NCI-H1694 (cell line): ENCODE measurements at regions not wholly inside any gene's neighbourhood (a gene's known extent, or its start where the extent isn't known, plus 50 kb on each side); places are given as distances from the start of the nearest gene placed in this dataset.
"Not testable (repeated sequence)": the region's sequence is repeated elsewhere in the genome, so short reads cannot be mapped to it uniquely, and the experiment has no call there.

Experiments used
- DNase-seq: peaks from one replicate; lab custom pipeline; 2025; lab: John Stamatoyannopoulos, UW

DNA sequence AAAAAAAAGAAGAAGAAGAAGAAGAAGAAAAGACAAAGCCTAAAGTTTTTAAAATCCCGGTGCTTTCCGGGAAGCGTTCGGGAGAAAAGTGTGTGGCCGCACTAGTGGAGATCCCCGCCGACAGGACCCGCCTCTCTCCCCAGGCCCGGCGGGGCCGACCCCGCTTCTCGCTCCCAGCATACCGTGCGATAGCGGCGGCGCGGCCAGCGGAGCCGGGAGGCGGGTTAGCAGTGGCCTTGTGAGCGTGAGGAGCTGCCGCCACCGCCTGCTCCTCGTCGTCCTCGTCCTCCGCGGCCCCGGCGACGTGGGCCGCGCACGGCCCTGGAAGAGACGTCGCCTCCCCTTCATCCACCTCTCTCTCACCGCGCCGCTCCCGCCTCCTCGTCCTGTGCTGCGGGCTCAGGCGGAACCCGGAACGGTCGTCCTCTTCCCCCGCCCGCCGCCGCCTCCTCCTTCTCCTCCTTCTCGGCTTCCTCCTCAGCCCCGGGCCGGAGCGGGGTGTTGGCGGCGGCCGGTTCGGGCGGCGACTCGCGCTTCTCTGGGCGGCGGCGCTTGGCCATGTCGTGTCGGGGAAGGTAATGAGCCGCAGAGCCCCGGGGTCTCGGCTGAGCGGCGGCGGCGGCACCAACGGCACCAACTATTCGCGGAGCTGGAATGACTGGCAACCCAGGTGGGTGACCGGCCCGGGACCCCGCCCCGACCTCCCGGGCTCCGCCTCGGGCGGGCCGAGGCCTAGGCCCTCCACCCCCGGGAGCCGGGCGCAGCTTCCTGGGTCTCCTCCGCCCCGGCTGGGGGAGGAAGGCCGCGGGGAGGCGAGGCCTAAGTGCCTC is 62.6 kb upstream of the CDR2 start:
- peak; percentile 6 for DNase-seq

GRCh38 chr16:22436326-22436822 is 62.0 kb upstream of the CDR2 start:
- DNase-seq = not testable (repeated sequence)

GRCh38 chr16:22431314-22431713 is 56.9 kb upstream of the CDR2 start:
- DNase-seq = not testable (repeated sequence)

DNA sequence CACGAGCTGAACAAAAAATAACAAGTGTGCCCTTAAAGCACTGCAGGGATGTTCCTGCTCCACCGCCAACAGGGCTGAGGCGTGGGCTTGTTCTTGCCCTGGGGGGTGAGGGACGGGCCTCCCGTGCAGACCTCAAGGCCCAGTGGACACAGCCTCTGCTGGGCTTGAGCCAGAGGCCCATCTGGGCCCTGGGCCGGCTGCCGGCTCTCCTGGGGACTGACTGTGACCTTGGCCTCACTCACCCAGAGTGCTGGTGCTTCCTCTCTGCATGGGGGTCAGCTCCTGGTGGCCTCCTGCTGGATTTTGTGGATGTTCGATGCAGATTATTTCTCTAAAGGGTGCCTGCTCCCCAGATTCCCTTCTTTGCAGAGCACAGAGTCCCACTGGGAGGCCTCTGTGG is 54.2 kb upstream of the CDR2 start:
- no peak for DNase-seq

- DNase-seq = no peak
These were observed 53.1 kb upstream of the CDR2 start for GRCh38 chr16:22427556-22427955.

GRCh38 chr16:22425847-22426246 is 51.4 kb upstream of the CDR2 start:
- no peak for DNase-seq

GRCh38 chr16:22425036-22425801 is 50.8 kb upstream of the CDR2 start:
- DNase-seq = no peak

- no peak for DNase-seq
These were observed 49.9 kb upstream of the CDR2 start for GRCh38 chr16:22424161-22424937.
